NCI-H2171 (cell line): ENCODE measurements at regions not wholly inside any gene's neighbourhood (a gene's known extent, or its start where the extent isn't known, plus 50 kb on each side); places are given as distances from the start of the nearest gene placed in this dataset.
"Not testable (repeated sequence)": the region's sequence is repeated elsewhere in the genome, so short reads cannot be mapped to it uniquely, and the experiment has no call there.

Source experiments
- DNase-seq: peaks from one replicate; lab custom pipeline; 2025; lab: John Stamatoyannopoulos, UW

GRCh38 chr11:34754171-34754823 lies 133.4 kb downstream of the EHF start:
- DNase-seq, result no peak

- DNase-seq, result no peak
Measured at GRCh38 chr11:34750692-34751405, 130.0 kb downstream of the EHF start.

GRCh38 chr11:34749666-34750659 lies 129.1 kb downstream of the EHF start:
- DNase-seq, result no peak

DNA sequence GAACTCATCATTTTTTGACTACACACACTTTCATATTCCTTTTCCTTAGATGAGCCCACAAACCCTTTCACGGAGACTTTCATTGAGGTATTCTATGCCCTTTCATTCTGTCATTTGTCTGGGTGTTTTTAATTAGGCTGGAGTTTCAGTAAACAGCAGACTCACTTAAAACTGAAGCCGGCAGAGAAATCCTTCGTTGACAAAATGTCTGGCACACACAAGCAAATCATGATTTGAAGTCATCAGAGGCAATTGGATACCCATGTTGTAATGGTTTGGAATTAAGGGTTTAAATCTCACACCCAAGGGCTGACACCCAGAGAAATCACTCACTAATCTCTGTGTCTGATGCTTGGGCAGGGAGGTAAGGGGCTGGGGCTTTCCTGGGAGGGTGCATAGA lies 127.1 kb downstream of the EHF start:
- DNase-seq, result no peak

DNA sequence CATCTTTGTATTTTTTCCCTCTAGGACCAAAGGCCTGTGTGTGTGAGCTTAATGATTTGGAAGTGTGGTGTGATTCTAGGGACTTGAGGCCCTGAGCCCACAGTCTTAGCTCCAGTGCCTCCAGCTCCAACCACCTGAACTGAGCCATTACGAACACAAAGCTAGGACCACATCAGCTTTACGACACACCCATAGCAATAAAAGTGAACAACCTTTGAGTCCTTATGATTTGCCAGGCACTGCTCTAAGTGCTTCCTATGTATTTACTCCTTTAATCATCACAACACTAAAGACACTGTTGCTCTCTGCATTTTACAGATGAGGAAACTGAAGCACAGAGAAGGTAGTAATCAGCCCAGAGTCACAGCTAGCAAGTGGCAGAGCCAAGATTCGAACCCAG lies 126.4 kb downstream of the EHF start:
- no peak for DNase-seq

- no peak for DNase-seq
Measured at GRCh38 chr11:34745195-34745594, 124.3 kb downstream of the EHF start.

DNA sequence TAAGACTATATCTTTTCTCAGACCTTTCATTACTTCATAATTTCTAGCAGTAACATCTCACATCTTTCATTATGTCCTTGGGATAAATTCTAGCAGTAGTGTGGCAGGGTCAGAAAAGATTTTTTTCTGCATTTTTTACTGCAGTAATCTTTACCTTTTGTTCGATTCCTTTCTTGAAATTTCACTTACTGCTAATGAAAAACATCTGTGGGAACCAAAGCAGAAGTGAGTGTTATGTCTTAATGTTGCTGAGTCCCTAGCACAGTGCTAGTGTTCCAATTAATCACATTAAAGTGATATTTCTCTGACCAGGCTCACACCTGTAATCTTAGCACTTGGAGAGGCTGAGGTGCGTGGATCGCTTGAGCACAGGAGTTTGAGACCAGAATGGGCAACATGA lies 123.6 kb downstream of the EHF start:
- no peak for DNase-seq

- DNase-seq, result no peak
Measured at GRCh38 chr11:34738237-34738636, 117.3 kb downstream of the EHF start.

DNA sequence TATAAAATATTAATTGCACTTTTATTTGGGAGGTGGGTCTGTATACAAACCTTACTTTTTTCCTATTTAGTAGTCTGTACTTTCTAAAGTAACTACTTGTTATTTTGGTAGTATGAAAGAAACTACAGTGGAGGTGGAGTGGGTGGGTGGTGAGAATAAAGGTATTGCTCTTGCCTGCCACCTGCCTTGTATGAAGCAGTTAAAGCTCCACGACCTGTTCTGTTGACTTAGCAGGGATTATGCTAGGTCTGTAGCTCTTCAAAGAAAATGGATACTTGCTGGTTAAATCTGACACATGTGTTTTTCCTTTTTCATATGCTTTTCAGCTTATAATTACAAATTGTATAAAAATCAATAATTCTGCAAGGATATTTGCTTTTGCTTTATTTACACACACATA lies 111.9 kb downstream of the EHF start:
- DNase-seq, result no peak

DNA sequence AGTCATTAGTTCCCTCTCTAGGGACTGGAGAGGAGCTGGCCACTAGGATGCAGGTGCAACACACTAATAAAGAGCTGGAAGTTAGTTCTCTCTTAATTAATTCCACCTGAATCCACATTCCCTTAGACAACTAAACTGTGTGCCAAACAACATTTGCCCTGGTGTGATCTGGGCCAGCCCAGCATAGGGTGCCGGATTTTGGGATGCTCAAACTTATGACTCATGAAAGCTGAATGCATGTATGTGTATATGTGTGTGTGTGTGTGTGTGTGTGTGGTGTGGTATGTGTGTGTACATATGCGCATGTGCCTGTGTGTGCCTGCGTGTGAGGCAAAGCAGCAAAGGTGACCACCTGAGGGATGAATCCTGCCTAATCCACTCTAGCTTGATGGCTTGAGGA lies 110.7 kb downstream of the EHF start:
- no peak for DNase-seq

- DNase-seq, result no peak
Measured at GRCh38 chr11:34730544-34731295, 109.8 kb downstream of the EHF start.

GRCh38 chr11:34728609-34729008 lies 107.7 kb downstream of the EHF start:
- DNase-seq, result no peak

DNA sequence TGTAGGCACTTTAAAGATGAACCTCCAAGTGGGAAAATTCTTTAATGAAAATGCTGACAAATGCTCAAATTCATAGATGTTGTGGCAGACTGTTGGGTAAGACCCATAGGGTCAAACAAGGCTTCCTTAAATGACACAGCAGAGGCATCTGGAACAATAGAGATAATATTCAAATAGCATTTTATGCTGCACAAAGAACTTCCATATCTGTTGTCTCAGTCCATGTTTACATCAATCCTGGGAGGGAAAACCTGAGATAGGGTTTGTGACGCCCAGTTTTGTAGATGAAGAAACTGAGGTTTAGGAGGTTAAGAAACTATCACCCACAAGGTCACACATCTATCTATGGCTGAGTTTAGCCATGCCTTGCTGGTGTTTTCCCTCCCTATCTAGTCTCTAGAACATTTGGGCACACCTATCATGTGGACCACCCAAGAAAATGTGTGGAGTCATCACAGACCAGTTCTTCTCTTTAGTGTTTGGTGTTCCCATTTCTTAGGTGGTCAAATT lies 106.4 kb downstream of the EHF start:
- DNase-seq, result no peak

DNA sequence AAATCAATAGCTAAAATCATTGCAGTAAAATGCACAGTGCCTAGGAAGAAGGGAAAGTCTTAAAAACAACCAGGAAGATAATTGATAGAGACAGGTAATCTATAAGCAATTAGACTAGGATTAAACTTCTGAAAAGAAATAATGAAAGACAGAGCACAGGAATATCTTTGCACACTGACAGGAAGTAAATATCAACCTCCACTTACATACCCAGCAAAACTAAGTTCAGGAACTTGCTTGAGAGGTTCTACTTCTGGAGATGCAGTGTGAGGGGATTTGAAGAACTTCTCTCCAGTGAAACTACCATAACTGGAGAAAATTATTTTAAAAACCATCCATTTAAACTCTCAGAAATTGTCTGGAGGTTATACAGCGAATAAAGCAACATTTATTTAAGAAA lies 104.1 kb downstream of the EHF start:
- DNase-seq, result no peak

DNA sequence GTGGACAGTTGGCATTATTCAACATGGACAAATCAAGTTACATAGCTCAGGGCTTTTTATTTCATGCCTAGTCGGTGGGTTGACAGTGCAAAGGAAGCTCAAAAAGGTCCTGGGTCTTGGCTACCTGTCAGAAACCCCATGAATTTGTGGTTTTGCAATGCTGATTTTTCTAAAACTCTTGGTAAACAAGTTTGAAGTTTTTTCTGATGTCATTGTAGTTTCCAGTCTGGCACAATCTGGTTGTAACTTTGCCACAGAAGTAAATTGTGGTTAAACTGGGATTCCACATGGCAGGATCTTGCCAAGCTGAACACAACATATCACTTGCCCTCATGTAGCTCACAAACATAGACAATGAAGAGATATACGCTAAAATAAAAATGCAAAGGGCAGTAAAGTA lies 100.8 kb downstream of the EHF start:
- no peak for DNase-seq

DNA sequence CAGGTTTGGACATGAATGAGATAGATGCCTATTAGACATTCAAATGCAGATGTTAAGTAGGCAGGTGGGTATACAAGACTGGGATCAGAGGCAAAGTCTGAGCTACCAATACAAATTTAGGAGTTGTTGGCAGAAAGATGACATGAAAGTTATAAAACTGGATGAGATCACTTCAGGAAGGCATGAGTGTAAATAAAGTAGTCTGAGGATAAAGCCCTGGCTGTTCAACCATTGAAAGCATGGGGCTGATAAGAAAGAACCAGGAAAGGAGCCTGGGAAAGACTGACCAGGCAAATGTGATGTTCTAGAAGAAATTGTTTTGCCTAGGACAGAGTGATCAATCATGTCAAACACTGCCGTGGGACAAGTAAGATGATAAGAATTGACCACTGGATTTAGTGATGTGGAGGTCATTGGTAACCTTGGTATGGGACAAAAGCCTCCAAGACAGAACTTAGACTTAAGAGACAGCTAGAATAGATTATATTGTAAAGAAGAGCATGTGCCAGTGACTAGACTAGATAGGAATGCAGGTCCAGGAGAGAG lies 98.5 kb downstream of the EHF start:
- DNase-seq, result no peak

DNA sequence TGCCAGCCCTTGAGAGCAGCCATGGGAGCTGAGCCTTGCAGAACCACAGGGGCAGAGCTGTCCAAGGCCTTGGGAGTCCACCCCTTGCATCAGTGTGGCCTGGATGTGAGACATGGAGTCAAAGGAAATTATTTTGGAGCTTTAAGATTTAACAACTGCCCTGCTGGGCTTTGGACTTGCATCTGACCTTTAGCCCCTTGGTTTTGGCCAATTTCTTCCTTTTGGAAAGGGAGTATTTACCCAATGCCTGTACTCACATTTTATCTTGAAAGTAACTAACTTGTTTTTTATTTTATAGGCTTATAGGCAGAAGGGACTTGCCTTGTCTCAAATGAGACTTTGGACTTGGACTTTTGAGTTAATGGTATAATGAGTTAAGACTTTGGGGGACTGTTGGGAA lies 92.7 kb downstream of the EHF start:
- not testable (repeated sequence) for DNase-seq
